Kidney epithelial cell (primary cell): ENCODE measurements at regions not wholly inside any gene's neighbourhood (a gene's known extent, or its start where the extent isn't known, plus 50 kb on each side); places are given as distances from the start of the nearest gene placed in this dataset.

ENCODE experiments used
- DNase-seq: peaks from one replicate; pipeline ENCODE4 v3.0.0-alpha.2; 2010; ENCODE audit warnings: low read depth
- H3K27me3 ChIP-seq: 2 replicates; pipeline ENCODE4 v1.6.0; 2011; ENCODE audit warnings: low read length; ENCODE audit not compliant: control insufficient read depth, insufficient read depth
- H3K36me3 ChIP-seq: 2 replicates; pipeline ENCODE4 v1.5.1; 2011; ENCODE audit warnings: low read length; ENCODE audit not compliant: control insufficient read depth, insufficient read depth
- H3K4me3 ChIP-seq: 2 replicates; pipeline ENCODE4 v1.5.1; 2011; ENCODE audit warnings: low read depth, mild to moderate bottlenecking, control low read depth, low read length
- CTCF ChIP-seq: IDR thresholded peaks from 2 replicates; pipeline ENCODE4 v1.5.1; 2011; ENCODE audit warnings: mild to moderate bottlenecking, moderate library complexity, low read length, control low read depth, inconsistent platforms; ENCODE audit not compliant: insufficient read depth, poor library complexity, severe bottlenecking

- Histone ChIP-seq H3K36me3 (no peaks in the 10 kb centered on the region), H3K27me3 (no peaks in the 10 kb centered on the region), H3K4me3 (no peak overlapping the region)
- no peak for TF ChIP-seq CTCF
- no peak for DNase-seq
Measured at GRCh38 chr1:224804220-224804619, 125.3 kb upstream of the DNAH14 start.

GRCh38 chr1:224805889-224806288 lies 123.6 kb upstream of the DNAH14 start:
- Histone ChIP-seq H3K27me3 (no peaks in the 10 kb centered on the region), H3K4me3 (no peak overlapping the region), H3K36me3 (no peaks in the 10 kb centered on the region)
- DNase-seq, result no peak
- no peak for TF ChIP-seq CTCF

GRCh38 chr1:224809137-224809536 lies 120.3 kb upstream of the DNAH14 start:
- DNase-seq, result no peak
- no peak overlapping the region for H3K4me3 ChIP-seq
- no peak for TF ChIP-seq CTCF
- H3K36me3 ChIP-seq, result no peaks in the 10 kb centered on the region
- H3K27me3 ChIP-seq, result no peaks in the 10 kb centered on the region

GRCh38 chr1:224809613-224810012 lies 119.9 kb upstream of the DNAH14 start:
- Histone ChIP-seq H3K27me3 (no peaks in the 10 kb centered on the region), H3K4me3 (no peak overlapping the region), H3K36me3 (no peaks in the 10 kb centered on the region)
- no peak for DNase-seq
- TF ChIP-seq CTCF, result no peak

GRCh38 chr1:224811564-224811963 lies 117.9 kb upstream of the DNAH14 start:
- Histone ChIP-seq H3K27me3 (no peaks in the 10 kb centered on the region), H3K36me3 (no peaks in the 10 kb centered on the region), H3K4me3 (no peak overlapping the region)
- no peak for TF ChIP-seq CTCF
- DNase-seq, result no peak

GRCh38 chr1:224815647-224816046 lies 113.8 kb upstream of the DNAH14 start:
- DNase-seq, result no peak
- no peak for TF ChIP-seq CTCF
- Histone ChIP-seq H3K4me3 (no peak overlapping the region), H3K27me3 (no peaks in the 10 kb centered on the region), H3K36me3 (no peaks in the 10 kb centered on the region)
